HG02642 (cell line): ENCODE measurements at regions not wholly inside any gene's neighbourhood (a gene's known extent, or its start where the extent isn't known, plus 50 kb on each side); places are given as distances from the start of the nearest gene placed in this dataset.
"Not testable (repeated sequence)": the region's sequence is repeated elsewhere in the genome, so short reads cannot be mapped to it uniquely, and the experiment has no call there.

Source experiments
- ATAC-seq: cut with Tn5 transposase; IDR thresholded peaks from one replicate; pipeline ENCODE4 v1.9.1; 2021; ENCODE audit warnings: mild to moderate bottlenecking; ENCODE audit not compliant: unreplicated experiment, poor library complexity

DNA sequence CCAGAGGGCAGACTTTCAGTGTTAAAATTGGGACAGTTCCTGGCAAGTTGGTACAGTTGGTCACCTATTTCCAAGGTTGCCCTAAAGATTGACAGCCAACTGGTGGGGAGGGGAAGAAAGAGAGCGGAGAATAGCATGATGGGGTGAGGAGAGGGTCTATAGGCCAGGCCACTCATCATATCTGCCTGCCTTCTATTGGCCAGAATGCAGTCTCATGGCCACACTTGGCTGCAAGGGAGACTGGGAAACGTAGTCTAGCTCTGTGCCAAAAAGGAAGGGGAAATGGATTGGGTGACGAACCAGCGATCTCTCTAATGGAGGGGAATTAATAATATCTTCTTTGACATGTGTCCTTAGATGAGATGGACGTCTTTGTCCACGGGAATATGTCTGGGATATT, 197.4 kb upstream of the ATP6AP2 start:
- ATAC-seq = no peak

DNA sequence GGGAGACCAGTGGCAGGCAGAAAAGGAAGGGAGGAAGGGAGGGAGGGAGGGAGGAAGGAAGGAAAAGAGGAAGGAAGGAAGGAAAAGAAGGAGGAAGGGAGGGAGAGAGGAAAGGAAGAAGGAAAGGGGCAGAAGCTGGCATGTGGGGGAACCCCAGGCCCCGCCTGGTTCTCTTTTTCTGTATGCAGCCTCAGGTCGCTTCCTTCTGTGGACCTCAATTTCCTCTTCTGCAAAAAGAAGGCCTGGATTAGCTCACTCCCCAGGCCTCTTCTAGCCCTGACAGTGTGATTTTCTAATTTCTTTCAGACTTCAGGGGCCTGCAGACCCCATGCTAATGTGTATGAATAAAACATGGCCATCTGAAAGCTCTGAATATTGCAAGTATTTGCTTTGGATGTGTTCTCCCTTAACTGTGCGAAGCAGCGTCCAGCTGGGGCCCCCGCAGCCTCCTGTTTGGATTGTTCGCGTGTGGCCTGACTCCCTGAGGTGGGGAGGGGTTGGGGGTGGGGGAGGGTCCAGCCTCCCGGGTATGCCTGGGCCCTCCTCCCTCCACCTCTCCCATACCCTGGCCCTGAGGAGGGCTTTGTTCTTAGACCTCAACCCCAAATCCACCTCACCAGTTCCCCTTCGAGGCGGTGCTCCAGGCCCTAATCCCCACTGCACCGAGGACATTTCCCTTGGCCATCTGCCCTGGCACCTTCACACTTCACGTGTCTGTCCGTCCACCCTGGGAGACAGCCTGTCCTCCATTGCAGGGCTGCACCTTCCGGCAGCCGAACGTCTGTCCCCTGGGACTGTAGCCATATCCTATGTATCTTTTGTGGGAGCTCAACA, 199.9 kb upstream of the ATP6AP2 start:
- no peak for ATAC-seq

DNA sequence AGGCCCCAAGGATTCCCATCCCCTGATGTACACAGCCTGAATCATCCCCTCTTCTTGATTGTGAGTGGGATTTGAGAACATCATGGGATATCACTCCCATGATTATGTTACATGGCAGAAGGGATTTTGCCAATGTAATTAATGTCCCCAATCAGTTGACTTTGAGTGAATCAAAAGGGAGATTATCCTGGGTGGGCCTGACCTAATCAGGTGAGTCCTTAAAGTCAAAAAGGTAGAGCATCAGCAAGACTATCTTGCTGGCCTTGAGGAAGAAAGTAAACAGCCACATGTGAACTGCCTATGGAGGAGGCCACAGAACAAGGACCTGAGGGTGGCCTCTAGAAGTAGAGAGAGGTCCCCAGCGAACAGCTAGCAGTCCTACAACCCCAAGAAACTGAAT, 203.1 kb upstream of the ATP6AP2 start:
- ATAC-seq = no peak

- ATAC-seq = no peak
These were observed 206.3 kb upstream of the ATP6AP2 start for GRCh38 chrX:40374486-40374885.

GRCh38 chrX:40373641-40374040, 207.1 kb upstream of the ATP6AP2 start:
- no peak for ATAC-seq

DNA sequence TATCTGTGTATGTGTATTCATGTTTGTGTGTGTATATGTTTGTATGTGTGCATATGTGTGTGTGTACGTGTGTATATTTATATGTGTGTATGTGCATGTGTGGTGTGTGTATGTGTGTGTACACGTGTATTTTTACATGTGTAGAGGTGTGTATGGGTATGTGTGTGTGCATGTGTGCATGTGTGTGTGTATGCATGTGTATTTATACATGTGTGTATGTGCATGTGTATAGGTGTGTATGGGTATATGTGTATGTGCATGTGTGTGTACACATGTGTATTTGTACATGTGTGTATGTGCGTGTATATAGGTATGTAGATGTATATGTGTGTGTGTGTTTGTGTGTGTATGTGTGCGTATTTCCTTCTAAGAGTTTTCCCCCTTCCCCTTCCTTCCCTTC, 207.7 kb upstream of the ATP6AP2 start:
- ATAC-seq = no peak

GRCh38 chrX:40371376-40371775, 209.4 kb upstream of the ATP6AP2 start:
- ATAC-seq = no peak

DNA sequence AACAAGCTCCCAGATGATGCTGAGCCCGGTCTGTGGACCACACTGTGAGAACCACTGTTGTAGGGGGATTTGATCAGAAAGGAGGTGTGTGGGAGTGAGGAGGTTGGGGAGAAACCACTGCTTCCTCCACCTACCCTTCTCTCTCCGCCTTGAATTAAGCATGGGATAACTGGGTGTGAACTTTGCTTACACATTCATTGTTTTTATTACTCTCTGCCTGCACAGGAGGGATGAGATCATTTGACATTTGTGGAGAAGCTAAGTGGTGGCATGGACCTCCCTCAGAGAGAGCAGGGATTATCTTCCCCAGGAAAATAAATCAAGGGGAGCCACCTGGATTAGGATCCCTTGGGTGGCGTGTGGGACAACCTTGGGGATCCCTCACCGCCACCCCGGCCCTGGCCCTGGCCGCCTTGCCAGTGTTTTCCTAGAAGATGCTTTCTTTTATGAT, 212.1 kb upstream of the ATP6AP2 start:
- ATAC-seq = no peak

GRCh38 chrX:40366661-40367060, 214.1 kb upstream of the ATP6AP2 start:
- no peak for ATAC-seq

DNA sequence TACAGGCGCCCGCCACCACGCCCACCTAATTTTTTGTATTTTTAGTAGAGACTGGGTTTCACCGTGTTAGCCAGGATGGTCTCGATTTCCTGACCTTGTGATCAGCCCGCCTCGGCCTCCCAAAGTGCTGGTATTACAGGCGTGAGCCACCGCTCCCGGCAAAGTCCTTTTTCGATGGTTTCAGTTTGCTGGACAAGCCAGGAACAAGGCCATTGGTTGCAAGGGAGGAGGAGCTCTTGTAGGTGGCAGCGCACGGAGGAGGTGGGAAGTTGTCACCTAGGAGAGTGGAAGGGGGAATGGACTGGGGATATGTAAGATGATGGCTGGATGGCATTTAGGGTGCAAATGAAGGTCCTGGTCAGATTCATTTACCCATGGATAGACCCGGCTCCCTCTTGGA, 218.5 kb upstream of the ATP6AP2 start:
- ATAC-seq = not testable (repeated sequence)

GRCh38 chrX:40360557-40360956, 220.2 kb upstream of the ATP6AP2 start:
- ATAC-seq = no peak

DNA sequence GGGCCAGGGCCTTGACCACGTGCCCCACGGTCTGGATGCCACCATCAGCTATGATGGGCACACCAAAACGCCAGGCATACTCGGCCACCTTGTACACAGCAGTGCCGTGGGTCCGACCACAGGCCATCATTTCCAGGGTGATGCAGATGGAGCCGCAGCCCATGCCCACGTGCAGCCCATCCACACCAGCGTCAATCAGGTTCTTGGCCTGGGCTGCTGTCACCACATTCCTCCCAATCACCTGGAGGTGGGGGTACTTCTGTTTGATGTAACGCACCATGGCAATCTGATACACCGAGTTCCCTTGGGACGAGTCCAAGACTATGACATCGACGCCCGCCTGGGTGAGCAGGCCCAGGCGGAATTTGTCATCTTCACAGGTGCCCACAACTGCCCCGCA, 221.2 kb upstream of the ATP6AP2 start:
- ATAC-seq = no peak

DNA sequence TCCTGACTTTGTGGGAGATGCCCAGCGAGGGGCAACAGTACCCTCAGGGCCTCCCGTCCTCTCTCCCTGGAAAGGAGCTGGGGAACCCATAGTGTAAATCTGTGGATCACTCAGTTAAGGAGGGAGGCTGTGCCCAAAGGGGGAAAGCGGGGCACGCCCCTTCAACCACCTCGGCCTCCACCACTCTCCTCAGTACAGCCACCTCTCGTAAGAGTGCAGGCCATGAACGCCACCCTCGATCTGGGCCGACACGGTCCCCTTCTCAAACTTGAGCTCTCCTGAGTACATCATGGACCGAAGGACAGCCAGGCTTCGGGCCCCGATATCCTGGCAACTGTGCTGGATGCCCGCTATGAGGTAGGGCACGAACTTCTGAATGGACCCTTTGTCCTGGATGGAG, 221.8 kb upstream of the ATP6AP2 start:
- ATAC-seq = no peak

DNA sequence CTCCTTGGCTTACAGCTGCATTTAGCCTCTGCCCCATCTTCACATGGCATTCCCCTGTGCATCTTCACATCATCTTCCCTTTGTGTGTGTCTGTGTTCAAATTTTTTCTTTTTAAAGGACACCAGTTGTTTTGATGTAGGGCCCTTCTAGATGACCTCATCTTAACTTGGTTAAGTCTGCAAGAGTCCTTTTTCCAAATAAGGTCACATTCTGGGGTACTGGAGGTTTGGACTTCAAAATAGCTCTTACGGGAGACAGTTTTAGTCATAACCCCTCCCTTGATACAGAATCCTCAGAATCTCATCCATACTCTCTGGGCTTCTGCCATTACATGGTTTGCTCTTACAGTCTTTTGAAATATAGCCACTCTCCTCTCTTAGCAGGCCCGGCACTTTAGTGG, 231.5 kb upstream of the ATP6AP2 start:
- no peak for ATAC-seq

DNA sequence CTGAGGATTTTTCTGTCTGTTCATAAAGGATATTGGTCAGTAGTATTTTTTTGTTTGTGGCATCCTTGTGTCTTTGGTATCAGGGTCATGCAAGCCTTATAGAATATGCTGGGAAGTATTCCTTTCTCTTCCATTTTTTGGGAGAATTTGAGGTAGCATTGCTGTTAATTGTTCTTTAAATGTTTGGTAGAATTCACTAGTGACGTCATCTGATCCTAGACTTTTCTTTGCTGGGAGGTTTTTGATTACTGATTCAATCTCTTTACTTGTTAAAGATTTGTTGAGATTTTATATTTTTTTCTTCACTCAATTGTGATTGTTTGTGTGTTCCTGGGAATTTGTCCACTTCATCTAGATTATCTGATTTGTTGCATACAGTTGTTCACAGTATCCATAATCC, 234.4 kb upstream of the ATP6AP2 start:
- ATAC-seq = no peak

DNA sequence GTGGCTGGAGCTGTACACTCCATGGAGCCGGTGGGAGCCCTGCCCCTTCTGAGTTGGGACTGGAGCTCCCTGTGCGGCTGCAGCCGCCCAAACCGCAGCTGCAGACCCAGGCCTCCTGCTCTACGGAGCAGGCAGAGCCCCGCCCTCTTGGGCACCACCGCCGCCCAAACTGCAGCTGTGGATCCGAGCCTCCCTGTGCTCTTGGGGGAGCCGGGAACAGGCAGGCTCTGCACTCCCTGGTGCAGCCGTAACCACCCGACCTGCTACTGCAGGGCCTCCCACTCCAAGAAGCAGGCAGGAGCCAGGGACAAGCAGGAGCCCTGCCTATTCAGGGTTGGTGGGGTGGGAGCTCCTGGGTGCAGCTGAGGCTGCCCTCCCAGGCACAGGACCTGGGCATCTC, 237.5 kb upstream of the ATP6AP2 start:
- no peak for ATAC-seq

GRCh38 chrX:40340116-40340515, 240.7 kb upstream of the ATP6AP2 start:
- no peak for ATAC-seq

- ATAC-seq = no peak
These were observed 235.6 kb upstream of the BCOR start for GRCh38 chrX:40333344-40333743.

DNA sequence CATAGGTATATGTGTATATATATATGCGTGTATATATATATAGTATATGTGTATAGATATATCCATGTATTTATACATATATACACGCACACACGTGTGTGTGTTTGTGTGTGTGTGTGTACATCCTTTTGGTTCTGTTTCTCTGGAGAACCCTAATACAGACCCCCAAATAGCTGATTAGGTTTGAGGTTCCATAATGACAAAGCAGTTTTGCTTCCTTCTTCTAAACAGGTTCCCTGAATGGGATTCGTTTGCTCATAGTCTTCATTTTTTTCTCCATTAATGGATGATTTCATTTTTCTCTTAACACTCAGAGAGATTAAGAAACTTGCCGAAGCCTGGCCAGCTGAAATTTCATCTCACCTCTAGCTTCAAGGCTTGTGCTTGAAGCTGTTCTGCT, 234.0 kb upstream of the BCOR start:
- ATAC-seq = no peak

- ATAC-seq = no peak
These were observed 233.6 kb upstream of the BCOR start for GRCh38 chrX:40331353-40331752.

DNA sequence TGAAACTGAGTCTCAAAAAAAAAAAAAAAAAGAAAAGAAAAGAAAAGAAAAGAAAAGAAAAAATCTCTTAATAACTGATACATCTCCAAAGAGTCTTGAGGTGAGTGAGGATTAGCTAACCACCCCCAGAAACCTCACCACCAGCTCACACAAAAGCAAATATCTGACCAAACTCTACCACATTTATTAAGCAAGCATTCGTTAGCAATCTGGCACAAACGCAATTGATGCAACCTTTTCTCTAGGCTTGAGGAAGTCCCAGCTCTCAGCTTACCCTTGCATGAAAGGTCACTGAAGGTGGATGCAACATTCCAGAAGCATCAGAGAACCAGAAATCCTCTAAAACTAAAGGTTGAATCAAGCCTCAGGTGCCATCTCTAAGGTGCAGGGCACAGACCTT, 231.9 kb upstream of the BCOR start:
- no peak for ATAC-seq

DNA sequence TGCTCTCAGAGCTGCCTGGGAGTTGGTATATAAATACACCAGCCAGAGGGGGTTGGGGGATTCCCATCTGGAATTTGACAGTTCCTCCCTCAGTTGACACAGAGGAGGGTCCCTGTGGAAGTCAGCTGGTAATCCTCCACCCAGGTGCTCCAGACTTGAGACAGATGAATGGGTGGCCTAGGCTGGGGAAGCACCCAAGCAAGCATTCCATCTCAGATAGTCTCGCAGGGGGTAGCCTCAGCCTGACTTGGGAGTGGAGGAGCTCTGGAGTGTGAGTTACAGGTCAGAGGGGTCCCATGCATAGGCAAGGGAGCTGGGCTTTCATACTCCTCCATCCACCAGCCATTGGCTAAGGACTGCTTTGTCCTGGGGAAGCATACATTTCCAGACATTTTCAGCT, 229.3 kb upstream of the BCOR start:
- no peak for ATAC-seq
